B cell (primary cell): ENCODE measurements at regions not wholly inside any gene's neighbourhood (a gene's known extent, or its start where the extent isn't known, plus 50 kb on each side); places are given as distances from the start of the nearest gene placed in this dataset.

Experiments used
- ATAC-seq: fragments of 200-7000 bp; cut with Tn5 transposase; one replicate; pipeline ENCODE4 v1.10.0; 2021; ENCODE audit warnings: low read depth, mild to moderate bottlenecking, moderate number of reproducible peaks, moderate library complexity
- CTCF ChIA-PET: fragments of 350-600 bp; sonication (Branson Sonifier 250); formaldehyde crosslinking; loops from one replicate; lab custom pipeline; 2021; ENCODE audit warnings: antibody characterized with exemption, inconsistent platforms; lab: Charles Lee
- POLR2A ChIA-PET: fragments of 350-600 bp; sonication (Branson Sonifier 250); formaldehyde crosslinking; loops from one replicate; lab custom pipeline; 2021; ENCODE audit warnings: antibody characterized with exemption; lab: Charles Lee
- DNase-seq: peaks from one replicate; pipeline ENCODE4 v3.0.0; 2013
- H2AFZ ChIP-seq: 2 replicates; pipeline ENCODE4 v1.6.1; 2012; ENCODE audit warnings: mild to moderate bottlenecking, low read depth, low read length; ENCODE audit not compliant: insufficient read depth, poor library complexity, severe bottlenecking
- H3K27ac ChIP-seq, 2 donors: 1 replicate in 1 of 2; 2 replicates in 1 of 2; pipeline ENCODE4 v1.5.1; 2012 to 2013; ENCODE audit warnings: low read length in 2 of 2, mild to moderate bottlenecking in 2 of 2, moderate library complexity in 1 of 2
- H3K27me3 ChIP-seq, 4 experiments: fragments of 200-600 bp in 1 of 4; sonication (generic) in 1 of 4; replicated peaks in 1 of 4; 1 replicate in 2 of 4; 2 replicates in 2 of 4; pipeline versions ENCODE4 v1.6.1 to v1.7.0; 2013 to 2016; ENCODE audit warnings: low read length in 3 of 4, mild to moderate bottlenecking in 2 of 4, mixed read lengths in 1 of 4, moderate library complexity in 1 of 4; ENCODE audit not compliant: insufficient read depth in 4 of 4, control insufficient read depth in 3 of 4; ENCODE audit errors: control extremely low read depth in 1 of 4
- H3K36me3 ChIP-seq, 2 experiments: replicated peaks in 1 of 2; 1 replicate in 1 of 2; 2 replicates in 1 of 2; pipeline versions ENCODE4 v1.6.1 to v1.7.1; 2013; ENCODE audit warnings: low read length in 1 of 2; ENCODE audit not compliant: insufficient read depth in 2 of 2, control insufficient read depth in 1 of 2; ENCODE audit errors: control extremely low read depth in 1 of 2, extremely low read depth in 1 of 2
- H3K4me1 ChIP-seq, 2 donors: fragments of 200-600 bp in 1 of 2; sonication (generic) in 1 of 2; 1 replicate in 1 of 2; 2 replicates in 1 of 2; pipeline versions ENCODE4 v1.5.1 to v1.6.1; 2013 to 2017; ENCODE audit warnings: low read length in 2 of 2; ENCODE audit not compliant: control insufficient read depth in 2 of 2, insufficient read depth in 2 of 2
- H3K4me2 ChIP-seq: replicated peaks from 2 replicates; pipeline ENCODE3; 2012; ENCODE audit warnings: mild to moderate bottlenecking, low read depth, low read length; ENCODE audit not compliant: poor library complexity, severe bottlenecking
- H3K4me3 ChIP-seq, 5 experiments: fragments of 200-600 bp in 1 of 5; sonication (generic) in 1 of 5; 1 replicate in 3 of 5; 2 replicates in 2 of 5; pipeline versions ENCODE4 v1.5.1 to v1.7.0; 2011 to 2016; ENCODE audit warnings: low read length in 4 of 5, mild to moderate bottlenecking in 4 of 5, low read depth in 2 of 5, control low read depth in 1 of 5, moderate library complexity in 1 of 5; ENCODE audit not compliant: insufficient read depth in 1 of 5; ENCODE audit errors: control extremely low read depth in 1 of 5, extremely low read depth in 1 of 5
- H3K79me2 ChIP-seq: fragments of 200-600 bp; sonication (generic); one replicate; pipeline ENCODE4 v1.6.0; 2016; ENCODE audit warnings: low read length; ENCODE audit not compliant: control insufficient read depth, insufficient read depth
- H3K9ac ChIP-seq: fragments of 200-600 bp; sonication (generic); 2 replicates; pipeline ENCODE4 v1.6.1; 2017; ENCODE audit warnings: mild to moderate bottlenecking, low read length, moderate library complexity
- H3K9me3 ChIP-seq, 3 donors: one replicate each; pipeline versions ENCODE4 v1.6.1 to v1.7.1; 2013; ENCODE audit warnings: low read length in 2 of 3; ENCODE audit not compliant: control insufficient read depth in 2 of 3, insufficient read depth in 1 of 3; ENCODE audit errors: control extremely low read depth in 1 of 3
- H4K20me1 ChIP-seq: 2 replicates; pipeline ENCODE4 v1.6.0; 2012; ENCODE audit warnings: mild to moderate bottlenecking, low read length; ENCODE audit not compliant: insufficient read depth, control insufficient read depth, poor library complexity, severe bottlenecking
- H3K27ac Mint-ChIP-seq: one replicate; pipeline ENCODE4 v1.8.0; 2021; ENCODE audit warnings: mixed read lengths
- H3K27me3 Mint-ChIP-seq: one replicate; pipeline ENCODE4 v1.8.0; 2021; ENCODE audit warnings: mixed read lengths
- H3K4me1 Mint-ChIP-seq: one replicate; pipeline ENCODE4 v1.8.0; 2021; ENCODE audit warnings: mixed read lengths
- H3K4me3 Mint-ChIP-seq: one replicate; pipeline ENCODE4 v1.8.0; 2021; ENCODE audit warnings: mixed read lengths
- H3K9me3 Mint-ChIP-seq: one replicate; pipeline ENCODE4 v1.8.0; 2022; ENCODE audit warnings: mixed read lengths; ENCODE audit not compliant: insufficient read depth
- CTCF ChIP-seq: fragments of 200-600 bp; IDR thresholded peaks from one replicate; pipeline ENCODE4 v1.8.0; 2022; ENCODE audit warnings: antibody characterized with exemption, mild to moderate bottlenecking
- EZH2 ChIP-seq: IDR thresholded peaks from 2 replicates; pipeline ENCODE4 v1.6.1; 2012; ENCODE audit warnings: borderline replicate concordance, low read depth, mild to moderate bottlenecking, moderate library complexity, low read length; ENCODE audit not compliant: insufficient read depth, poor library complexity, severe bottlenecking
- WGBS: methylation state at CpG from one replicate; pipeline ENCODE4 v1.1.5; 2013; ENCODE audit warnings: missing lambda C conversion rate; ENCODE audit not compliant: insufficient coverage; 5-methylcytosine and 5-hydroxymethylcytosine counted together
- intact Hi-C: fragments of 100-400 bp; cut with micrococcal nuclease; formaldehyde crosslinking; loops from one replicate; pipeline ENCODE4 v1.10.0; 2022

GRCh38 chr7:1314021-1314907 is 81.6 kb downstream of the UNCX start:
- TF ChIP-seq EZH2 (no peak), CTCF (no peak)
- no peak overlapping the region for H3K4me3 Mint-ChIP-seq
- Histone ChIP-seq H3K9ac (no peak overlapping the region), H3K9me3 (peaks cover 0 to 8% (median 0%) of the 10 kb centered on the region in 3 donors), H4K20me1 (no peaks in the 10 kb centered on the region), H3K4me1 (no peaks in the 10 kb centered on the region), H2AFZ (no peak overlapping the region), H3K4me2 (no peak overlapping the region), H3K79me2 (no peaks in the 10 kb centered on the region), H3K4me3 (no peak overlapping the region), H3K36me3 (no peaks in the 10 kb centered on the region), H3K27me3 (no peaks in the 10 kb centered on the region), H3K27ac (no peak overlapping the region)
- no peak overlapping the region for H3K27ac Mint-ChIP-seq
- peaks cover 5% of the 10 kb centered on the region for H3K27me3 Mint-ChIP-seq
- intact Hi-C loops, result no loop called here
- no peaks in the 10 kb centered on the region for H3K9me3 Mint-ChIP-seq
- DNase-seq, result no peak
- 87% methylated on average over 24 of the region's 28 CpGs for WGBS
- ChIA-PET POLR2A (no interaction called here), CTCF (no interaction called here)
- ATAC-seq, result no peak
- H3K4me1 Mint-ChIP-seq, result no peaks in the 10 kb centered on the region

GRCh38 chr7:1314908-1315450 is 82.3 kb downstream of the UNCX start:
- H3K27me3 Mint-ChIP-seq, result peaks cover 5% of the 10 kb centered on the region
- DNase-seq, result no peak
- no peak for TF ChIP-seq EZH2
- no peak for TF ChIP-seq CTCF
- no peaks in the 10 kb centered on the region for H4K20me1 ChIP-seq
- H3K4me2 ChIP-seq, result no peak overlapping the region
- no peaks in the 10 kb centered on the region for H3K27me3 ChIP-seq
- CTCF ChIA-PET, result no interaction called here
- WGBS, result 82% methylated on average over 16 of the region's 26 CpGs
- H2AFZ ChIP-seq, result no peak overlapping the region
- intact Hi-C loops, result no loop called here
- no peak overlapping the region for H3K9ac ChIP-seq
- no peaks in the 10 kb centered on the region for H3K4me1 ChIP-seq
- H3K27ac Mint-ChIP-seq, result no peak overlapping the region
- no peak overlapping the region for H3K4me3 Mint-ChIP-seq
- POLR2A ChIA-PET, result no interaction called here
- H3K79me2 ChIP-seq, result no peaks in the 10 kb centered on the region
- no peak for ATAC-seq
- H3K4me1 Mint-ChIP-seq, result no peaks in the 10 kb centered on the region
- peaks cover 0 to 8% (median 0%) of the 10 kb centered on the region in 3 donors for H3K9me3 ChIP-seq
- no peak overlapping the region for H3K27ac ChIP-seq
- no peaks in the 10 kb centered on the region for H3K36me3 ChIP-seq
- H3K4me3 ChIP-seq, result no peak overlapping the region
- H3K9me3 Mint-ChIP-seq, result no peaks in the 10 kb centered on the region
